NAMALWA (cell line): ENCODE measurements at regions not wholly inside any gene's neighbourhood (a gene's known extent, or its start where the extent isn't known, plus 50 kb on each side); places are given as distances from the start of the nearest gene placed in this dataset.
A peak's percentile ranks its signal among the peaks of the same experiment; 100 is the strongest.
"Not testable (repeated sequence)": the region's sequence is repeated elsewhere in the genome, so short reads cannot be mapped to it uniquely, and the experiment has no call there.

Experiments
- DNase-seq: peaks from one replicate; pipeline ENCODE4 v3.0.0-alpha.2; 2015; ENCODE audit warnings: low spot score

GRCh38 chr3:87710511-87710910 lies 348.3 kb downstream of the CGGBP1 start:
- no peak for DNase-seq

- DNase-seq = no peak
Observed at GRCh38 chr3:87710028-87710427, 348.8 kb downstream of the CGGBP1 start.

- no peak for DNase-seq
Observed at GRCh38 chr3:87706176-87706575, 352.6 kb downstream of the CGGBP1 start.

GRCh38 chr3:87702600-87702999 lies 356.2 kb downstream of the CGGBP1 start:
- DNase-seq = no peak

- no peak for DNase-seq
Observed at GRCh38 chr3:87696124-87697013, 362.4 kb downstream of the CGGBP1 start.

- no peak for DNase-seq
Observed at GRCh38 chr3:87694678-87695077, 364.1 kb downstream of the CGGBP1 start.

- no peak for DNase-seq
Observed at GRCh38 chr3:87691109-87691508, 367.7 kb downstream of the CGGBP1 start.

- not testable (repeated sequence) for DNase-seq
Observed at GRCh38 chr3:87678984-87679660, 379.7 kb downstream of the CGGBP1 start.

GRCh38 chr3:87674397-87675161 lies 384.2 kb downstream of the CGGBP1 start:
- peak; percentile 15 for DNase-seq

- no peak for DNase-seq
Observed at GRCh38 chr3:87673132-87673531, 385.7 kb downstream of the CGGBP1 start.

- DNase-seq = no peak
Observed at GRCh38 chr3:87654184-87654583, 377.8 kb upstream of the POU1F1 start.

GRCh38 chr3:87653138-87653537 lies 376.8 kb upstream of the POU1F1 start:
- DNase-seq = not testable (repeated sequence)

- no peak for DNase-seq
Observed at GRCh38 chr3:87634426-87634825, 358.0 kb upstream of the POU1F1 start.

GRCh38 chr3:87627316-87627715 lies 350.9 kb upstream of the POU1F1 start:
- no peak for DNase-seq

- no peak for DNase-seq
Observed at GRCh38 chr3:87626546-87626945, 350.2 kb upstream of the POU1F1 start.

- DNase-seq = no peak
Observed at GRCh38 chr3:87625876-87626275, 349.5 kb upstream of the POU1F1 start.

GRCh38 chr3:87624860-87625259 lies 348.5 kb upstream of the POU1F1 start:
- DNase-seq = no peak

- no peak for DNase-seq
Observed at GRCh38 chr3:87621667-87622066, 345.3 kb upstream of the POU1F1 start.

- DNase-seq = no peak
Observed at GRCh38 chr3:87615506-87615905, 339.1 kb upstream of the POU1F1 start.

- no peak for DNase-seq
Observed at GRCh38 chr3:87614998-87615397, 338.6 kb upstream of the POU1F1 start.

- DNase-seq = no peak
Observed at GRCh38 chr3:87607234-87607633, 330.9 kb upstream of the POU1F1 start.

- no peak for DNase-seq
Observed at GRCh38 chr3:87595798-87596197, 319.4 kb upstream of the POU1F1 start.

GRCh38 chr3:87581240-87581639 lies 304.9 kb upstream of the POU1F1 start:
- DNase-seq = no peak
